ENCODE measurements at regions not wholly inside any gene's neighbourhood (a gene's known extent, or its start where the extent isn't known, plus 50 kb on each side); places are given as distances from the start of the nearest gene placed in this dataset.

GRCh38 chr9:117903453-117903852 is 199.2 kb downstream of the TLR4 start:
- TF ChIP-seq, protein P1, sequence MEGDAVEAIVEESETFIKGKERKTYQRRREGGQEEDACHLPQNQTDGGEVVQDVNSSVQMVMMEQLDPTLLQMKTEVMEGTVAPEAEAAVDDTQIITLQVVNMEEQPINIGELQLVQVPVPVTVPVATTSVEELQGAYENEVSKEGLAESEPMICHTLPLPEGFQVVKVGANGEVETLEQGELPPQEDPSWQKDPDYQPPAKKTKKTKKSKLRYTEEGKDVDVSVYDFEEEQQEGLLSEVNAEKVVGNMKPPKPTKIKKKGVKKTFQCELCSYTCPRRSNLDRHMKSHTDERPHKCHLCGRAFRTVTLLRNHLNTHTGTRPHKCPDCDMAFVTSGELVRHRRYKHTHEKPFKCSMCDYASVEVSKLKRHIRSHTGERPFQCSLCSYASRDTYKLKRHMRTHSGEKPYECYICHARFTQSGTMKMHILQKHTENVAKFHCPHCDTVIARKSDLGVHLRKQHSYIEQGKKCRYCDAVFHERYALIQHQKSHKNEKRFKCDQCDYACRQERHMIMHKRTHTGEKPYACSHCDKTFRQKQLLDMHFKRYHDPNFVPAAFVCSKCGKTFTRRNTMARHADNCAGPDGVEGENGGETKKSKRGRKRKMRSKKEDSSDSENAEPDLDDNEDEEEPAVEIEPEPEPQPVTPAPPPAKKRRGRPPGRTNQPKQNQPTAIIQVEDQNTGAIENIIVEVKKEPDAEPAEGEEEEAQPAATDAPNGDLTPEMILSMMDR (IDR thresholded peaks at IDR 0.05; ENCODE audit: low read depth, low read length, missing control alignments) = no peak
- DNase-seq (ENCODE audit: low read depth) = no peak
- no peak overlapping the region for H3K4me3 ChIP-seq (ENCODE audit: low read depth, low read length)

DNA sequence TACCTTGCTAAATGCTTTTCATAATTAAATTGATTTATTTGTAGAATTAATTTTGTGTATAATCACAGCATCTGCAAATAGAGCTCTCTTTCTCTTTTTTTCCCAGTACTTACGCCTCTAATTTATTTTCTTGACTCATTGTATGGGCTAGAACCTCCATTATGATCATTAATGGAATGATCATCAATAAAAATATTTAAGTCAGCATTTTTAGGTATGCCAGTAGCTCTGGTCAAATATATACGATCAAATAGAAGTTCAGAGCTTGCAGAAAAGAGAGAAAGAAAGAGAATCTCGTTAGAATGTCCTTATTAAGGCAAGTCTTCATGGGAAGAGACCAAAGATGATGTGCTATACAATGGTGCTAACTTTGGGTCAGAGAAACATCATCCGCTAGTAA is 202.6 kb downstream of the TLR4 start:
- TF ChIP-seq, protein P1 (IDR thresholded peaks at IDR 0.05; ENCODE audit: low read depth, low read length, missing control alignments) = no peak
- no peak for DNase-seq (ENCODE audit: low read depth)

DNA sequence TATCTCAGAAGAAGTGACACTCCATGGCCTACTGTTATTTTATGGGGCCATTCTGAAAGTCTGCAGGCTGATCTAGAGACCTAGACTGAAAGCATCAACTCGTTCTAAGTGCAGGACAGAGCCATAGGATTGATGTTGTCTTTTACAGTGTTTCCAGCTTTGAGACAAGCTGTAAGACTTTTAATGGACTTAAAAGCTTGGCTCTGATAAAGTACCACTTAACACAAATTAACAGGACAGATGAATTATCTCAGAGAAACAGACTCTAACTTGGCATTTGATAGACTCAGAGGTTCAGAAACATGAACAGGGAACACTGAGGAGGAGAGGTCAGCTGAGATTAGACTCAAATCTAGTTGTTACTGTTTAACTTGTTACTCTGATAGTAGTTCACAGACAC is 203.2 kb downstream of the TLR4 start:
- TF ChIP-seq, protein P1 (IDR thresholded peaks at IDR 0.05; ENCODE audit: low read depth, low read length, missing control alignments) = no peak
- no peak overlapping the region for H3K4me3 ChIP-seq (ENCODE audit: low read depth, low read length)
- no peak for DNase-seq (ENCODE audit: low read depth)

More for the DNA sequence above, 202.6 kb downstream of the TLR4 start:
- H3K4me3 ChIP-seq (ENCODE audit: low read depth, low read length) = no peak overlapping the region

DNA sequence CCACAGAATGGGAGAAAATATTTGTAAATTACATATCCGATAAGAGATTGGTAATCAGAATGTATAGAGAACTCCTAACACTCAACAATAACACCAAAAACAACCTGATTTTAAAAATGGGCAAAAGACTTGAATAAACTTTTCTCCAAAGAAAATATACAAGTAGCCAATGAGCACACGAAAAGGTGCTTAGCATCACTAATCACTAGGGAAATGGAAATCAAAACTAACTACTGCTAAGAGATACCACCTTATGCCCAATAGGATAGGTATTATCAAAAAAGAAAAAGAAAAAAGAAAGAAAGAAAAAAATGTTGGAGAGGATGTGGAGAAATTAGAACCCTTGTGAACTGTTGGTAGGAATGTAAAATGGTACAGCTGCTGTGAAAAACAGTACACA is 212.1 kb downstream of the TLR4 start:
- no peak for DNase-seq (ENCODE audit: low read depth)
- TF ChIP-seq, protein P1 (IDR thresholded peaks at IDR 0.05; ENCODE audit: low read depth, low read length, missing control alignments) = no peak
- no peak overlapping the region for H3K4me3 ChIP-seq (ENCODE audit: low read depth, low read length)

GRCh38 chr9:117917873-117918272 is 213.7 kb downstream of the TLR4 start:
- H3K4me3 ChIP-seq (ENCODE audit: low read depth, low read length) = no peak overlapping the region
- TF ChIP-seq, protein P1 (IDR thresholded peaks at IDR 0.05; ENCODE audit: low read depth, low read length, missing control alignments) = no peak
- no peak for DNase-seq (ENCODE audit: low read depth)

GRCh38 chr9:117919538-117919937 is 215.3 kb downstream of the TLR4 start:
- TF ChIP-seq, protein P1 (IDR thresholded peaks at IDR 0.05; ENCODE audit: low read depth, low read length, missing control alignments) = no peak
- no peak for DNase-seq (ENCODE audit: low read depth)
- no peak overlapping the region for H3K4me3 ChIP-seq (ENCODE audit: low read depth, low read length)

GRCh38 chr9:117926031-117926658 is 221.9 kb downstream of the TLR4 start:
- DNase-seq (ENCODE audit: low read depth) = no peak
- TF ChIP-seq, protein P1 (IDR thresholded peaks at IDR 0.05; ENCODE audit: low read depth, low read length, missing control alignments) = no peak
- H3K4me3 ChIP-seq (ENCODE audit: low read depth, low read length) = no peak overlapping the region
